HG02759 (cell line): ENCODE measurements at regions not wholly inside any gene's neighbourhood (a gene's known extent, or its start where the extent isn't known, plus 50 kb on each side); places are given as distances from the start of the nearest gene placed in this dataset.

Source experiments
- ATAC-seq: cut with Tn5 transposase; IDR thresholded peaks from one replicate; pipeline ENCODE4 v1.9.1; 2021; ENCODE audit warnings: mild to moderate bottlenecking, moderate library complexity; ENCODE audit not compliant: unreplicated experiment

GRCh38 chr1:184215274-184215925, 163.9 kb downstream of the TSEN15 start:
- no peak for ATAC-seq

GRCh38 chr1:184218458-184219075, 167.0 kb downstream of the TSEN15 start:
- no peak for ATAC-seq

- no peak for ATAC-seq
Observed at GRCh38 chr1:184219414-184219813, 167.4 kb upstream of the C1orf21 start.

GRCh38 chr1:184219883-184220282, 166.9 kb upstream of the C1orf21 start:
- no peak for ATAC-seq

- ATAC-seq: no peak
Observed at GRCh38 chr1:184221087-184221486, 165.7 kb upstream of the C1orf21 start.

- no peak for ATAC-seq
Observed at GRCh38 chr1:184222652-184223052, 164.2 kb upstream of the C1orf21 start.

- ATAC-seq: no peak
Observed at GRCh38 chr1:184223216-184223615, 163.6 kb upstream of the C1orf21 start.

- no peak for ATAC-seq
Observed at GRCh38 chr1:184225283-184226099, 161.3 kb upstream of the C1orf21 start.

GRCh38 chr1:184226100-184226487, 160.7 kb upstream of the C1orf21 start:
- ATAC-seq: no peak

- no peak for ATAC-seq
Observed at GRCh38 chr1:184228558-184228957, 158.3 kb upstream of the C1orf21 start.

- no peak for ATAC-seq
Observed at GRCh38 chr1:184237588-184237987, 149.2 kb upstream of the C1orf21 start.

GRCh38 chr1:184241446-184241845, 145.4 kb upstream of the C1orf21 start:
- no peak for ATAC-seq

- no peak for ATAC-seq
Observed at GRCh38 chr1:184242507-184242943, 144.3 kb upstream of the C1orf21 start.

GRCh38 chr1:184244962-184245361, 141.9 kb upstream of the C1orf21 start:
- no peak for ATAC-seq

- no peak for ATAC-seq
Observed at GRCh38 chr1:184247671-184248070, 139.2 kb upstream of the C1orf21 start.

- ATAC-seq: no peak
Observed at GRCh38 chr1:184253921-184254320, 132.9 kb upstream of the C1orf21 start.

- no peak for ATAC-seq
Observed at GRCh38 chr1:184254849-184255248, 132.0 kb upstream of the C1orf21 start.

GRCh38 chr1:184255560-184255959, 131.3 kb upstream of the C1orf21 start:
- no peak for ATAC-seq

GRCh38 chr1:184257873-184258272, 129.0 kb upstream of the C1orf21 start:
- ATAC-seq: no peak

GRCh38 chr1:184258525-184258924, 128.3 kb upstream of the C1orf21 start:
- ATAC-seq: no peak

GRCh38 chr1:184260382-184260781, 126.4 kb upstream of the C1orf21 start:
- ATAC-seq: no peak

GRCh38 chr1:184262109-184262508, 124.7 kb upstream of the C1orf21 start:
- no peak for ATAC-seq
